ENCODE measurements at regions not wholly inside any gene's neighbourhood (a gene's known extent, or its start where the extent isn't known, plus 50 kb on each side); places are given as distances from the start of the nearest gene placed in this dataset.

GRCh38 chr3:105039004-105039403, 327.7 kb upstream of the ALCAM start:
- Histone ChIP-seq H2AFZ (ENCODE audit: low read length) (no peak overlapping the region), H3K9ac (ENCODE audit: low read length) (no peak overlapping the region), H3K4me3 (ENCODE audit: low read length) (no peak overlapping the region), H3K4me1 (ENCODE audit: low read length) (no peaks in the 10 kb centered on the region), H3K27me3 (replicated peaks; ENCODE audit: insufficient read depth, low read length) (no peaks in the 10 kb centered on the region), H3K79me2 (ENCODE audit: low read length) (no peaks in the 10 kb centered on the region), H3K4me2 (ENCODE audit: low read depth, low read length) (no peak overlapping the region), H4K20me1 (ENCODE audit: insufficient read depth, low read length) (no peaks in the 10 kb centered on the region), H3K27ac (ENCODE audit: low read length) (no peak overlapping the region), H3K9me3 (replicated peaks; ENCODE audit: insufficient read depth, low read length) (no peaks in the 10 kb centered on the region), H3K9me2 (replicated peaks; ENCODE audit: insufficient read depth, low read length) (no peaks in the 10 kb centered on the region), H3K36me3 (replicated peaks; ENCODE audit: insufficient read depth, low read length) (no peaks in the 10 kb centered on the region), H3F3A (ENCODE audit: insufficient read depth, low read length) (no peaks in the 10 kb centered on the region)
- no peak for DNase-seq
- TF ChIP-seq EZH2phosphoT487 (IDR thresholded peaks at IDR 0.05; ENCODE audit: low read length): no peak
- TF ChIP-seq EZH2 (optimal IDR thresholded peaks at IDR 0.05; ENCODE audit: low read depth, low read length): no peak
- TF ChIP-seq, protein P1, sequence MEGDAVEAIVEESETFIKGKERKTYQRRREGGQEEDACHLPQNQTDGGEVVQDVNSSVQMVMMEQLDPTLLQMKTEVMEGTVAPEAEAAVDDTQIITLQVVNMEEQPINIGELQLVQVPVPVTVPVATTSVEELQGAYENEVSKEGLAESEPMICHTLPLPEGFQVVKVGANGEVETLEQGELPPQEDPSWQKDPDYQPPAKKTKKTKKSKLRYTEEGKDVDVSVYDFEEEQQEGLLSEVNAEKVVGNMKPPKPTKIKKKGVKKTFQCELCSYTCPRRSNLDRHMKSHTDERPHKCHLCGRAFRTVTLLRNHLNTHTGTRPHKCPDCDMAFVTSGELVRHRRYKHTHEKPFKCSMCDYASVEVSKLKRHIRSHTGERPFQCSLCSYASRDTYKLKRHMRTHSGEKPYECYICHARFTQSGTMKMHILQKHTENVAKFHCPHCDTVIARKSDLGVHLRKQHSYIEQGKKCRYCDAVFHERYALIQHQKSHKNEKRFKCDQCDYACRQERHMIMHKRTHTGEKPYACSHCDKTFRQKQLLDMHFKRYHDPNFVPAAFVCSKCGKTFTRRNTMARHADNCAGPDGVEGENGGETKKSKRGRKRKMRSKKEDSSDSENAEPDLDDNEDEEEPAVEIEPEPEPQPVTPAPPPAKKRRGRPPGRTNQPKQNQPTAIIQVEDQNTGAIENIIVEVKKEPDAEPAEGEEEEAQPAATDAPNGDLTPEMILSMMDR (IDR thresholded peaks at IDR 0.05; ENCODE audit: low read length): no peak

DNA sequence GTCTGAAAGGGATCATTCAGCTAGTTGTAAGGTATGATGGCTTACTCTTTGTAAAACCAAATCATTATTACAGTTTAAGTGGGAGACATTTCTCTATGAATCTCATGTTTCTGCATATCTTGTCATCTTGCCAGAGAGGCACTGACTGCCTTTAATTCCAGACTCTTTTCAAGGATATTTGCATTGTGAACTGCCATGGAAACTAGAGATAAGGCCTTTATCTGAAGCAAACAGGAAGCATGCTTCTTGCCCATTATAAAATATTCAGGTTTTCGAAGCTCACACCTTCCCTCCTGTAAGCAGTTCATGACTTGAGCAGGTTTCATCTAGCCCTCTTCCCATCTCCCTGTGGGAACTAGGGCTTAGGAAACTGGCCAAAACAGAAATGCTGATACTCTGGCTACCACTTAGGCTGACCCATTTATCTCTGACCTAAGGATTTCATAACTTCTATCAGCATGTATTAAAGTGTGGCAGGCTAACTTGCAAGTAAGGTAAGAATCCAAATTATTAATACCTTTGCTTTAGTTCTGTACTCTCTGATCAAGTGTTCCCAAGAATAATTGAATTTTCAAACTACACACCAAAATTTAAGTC, 326.6 kb upstream of the ALCAM start:
- no peaks in the 10 kb centered on the region for H4K20me1 ChIP-seq (ENCODE audit: insufficient read depth, low read length)
- H3K27me3 ChIP-seq (replicated peaks; ENCODE audit: insufficient read depth, low read length): no peaks in the 10 kb centered on the region
- H3K4me3 ChIP-seq (ENCODE audit: low read length): no peak overlapping the region
- no peak overlapping the region for H3K27ac ChIP-seq (ENCODE audit: low read length)
- no peaks in the 10 kb centered on the region for H3K4me1 ChIP-seq (ENCODE audit: low read length)
- H3K79me2 ChIP-seq (ENCODE audit: low read length): no peaks in the 10 kb centered on the region
- DNase-seq: no peak
- H3K9me3 ChIP-seq (replicated peaks; ENCODE audit: insufficient read depth, low read length): no peaks in the 10 kb centered on the region
- no peaks in the 10 kb centered on the region for H3K36me3 ChIP-seq (replicated peaks; ENCODE audit: insufficient read depth, low read length)
- H3K9me2 ChIP-seq (replicated peaks; ENCODE audit: insufficient read depth, low read length): no peaks in the 10 kb centered on the region
- H3F3A ChIP-seq (ENCODE audit: insufficient read depth, low read length): no peaks in the 10 kb centered on the region
- no peak for TF ChIP-seq EZH2phosphoT487 (IDR thresholded peaks at IDR 0.05; ENCODE audit: low read length)
- TF ChIP-seq EZH2 (optimal IDR thresholded peaks at IDR 0.05; ENCODE audit: low read depth, low read length): no peak
- TF ChIP-seq, protein P1 (IDR thresholded peaks at IDR 0.05; ENCODE audit: low read length): no peak
- H3K4me2 ChIP-seq (ENCODE audit: low read depth, low read length): no peak overlapping the region
- H2AFZ ChIP-seq (ENCODE audit: low read length): no peak overlapping the region
- H3K9ac ChIP-seq (ENCODE audit: low read length): no peak overlapping the region

- no peak for DNase-seq
- TF ChIP-seq, protein P1 (IDR thresholded peaks at IDR 0.05; ENCODE audit: low read length): no peak
- TF ChIP-seq EZH2phosphoT487 (IDR thresholded peaks at IDR 0.05; ENCODE audit: low read length) (no peak), EZH2 (optimal IDR thresholded peaks at IDR 0.05; ENCODE audit: low read depth, low read length) (no peak)
- no peaks in the 10 kb centered on the region for H3K36me3 ChIP-seq (replicated peaks; ENCODE audit: insufficient read depth, low read length)
- no peaks in the 10 kb centered on the region for H4K20me1 ChIP-seq (ENCODE audit: insufficient read depth, low read length)
- H3K27me3 ChIP-seq (replicated peaks; ENCODE audit: insufficient read depth, low read length): no peaks in the 10 kb centered on the region
- H3K4me2 ChIP-seq (ENCODE audit: low read depth, low read length): no peak overlapping the region
- H2AFZ ChIP-seq (ENCODE audit: low read length): no peak overlapping the region
- no peaks in the 10 kb centered on the region for H3K4me1 ChIP-seq (ENCODE audit: low read length)
- no peaks in the 10 kb centered on the region for H3K9me3 ChIP-seq (replicated peaks; ENCODE audit: insufficient read depth, low read length)
- no peak overlapping the region for H3K9ac ChIP-seq (ENCODE audit: low read length)
- H3K4me3 ChIP-seq (ENCODE audit: low read length): no peak overlapping the region
- H3F3A ChIP-seq (ENCODE audit: insufficient read depth, low read length): no peaks in the 10 kb centered on the region
- no peak overlapping the region for H3K27ac ChIP-seq (ENCODE audit: low read length)
- no peaks in the 10 kb centered on the region for H3K79me2 ChIP-seq (ENCODE audit: low read length)
- no peaks in the 10 kb centered on the region for H3K9me2 ChIP-seq (replicated peaks; ENCODE audit: insufficient read depth, low read length)
Measured at GRCh38 chr3:105042586-105042985, 324.1 kb upstream of the ALCAM start.

All from MM.1S (cell line).